ENCODE measurements at regions not wholly inside any gene's neighbourhood (a gene's known extent, or its start where the extent isn't known, plus 50 kb on each side); places are given as distances from the start of the nearest gene placed in this dataset.

DNA sequence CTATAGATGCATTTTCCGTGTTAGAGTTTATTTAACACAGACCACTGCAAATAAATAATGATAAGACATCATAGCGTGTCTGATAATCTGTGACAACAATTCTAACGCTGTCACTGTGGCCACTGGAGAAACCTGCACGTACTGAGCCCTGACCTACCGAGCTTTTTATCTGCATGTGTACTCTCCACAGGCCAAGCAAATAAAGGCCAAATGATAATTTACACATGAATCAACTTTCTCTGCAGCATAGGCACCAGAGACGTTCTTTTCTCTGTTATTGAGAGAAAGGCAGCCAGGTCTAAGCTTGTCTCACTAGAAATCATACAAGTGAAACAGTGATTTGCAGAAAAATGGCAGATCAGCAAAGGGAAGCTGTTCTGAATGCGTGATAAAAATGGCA, 75.8 kb downstream of the POU5F2 start:
- Histone ChIP-seq H3K4me1 (replicated peaks in 1 of 2; ENCODE audit: control insufficient read depth in 2 of 2, insufficient read depth in 2 of 2, low read length in 2 of 2) (no peaks in the 10 kb centered on the region), H3K27me3 (ENCODE audit: control insufficient read depth in 2 of 2, insufficient read depth in 2 of 2, low read length in 2 of 2) (no peaks in the 10 kb centered on the region), H3K4me3 (no peak overlapping the region), H3K9me1 (ENCODE audit: control insufficient read depth, insufficient read depth, low read length) (no peaks in the 10 kb centered on the region), H3K36me3 (ENCODE audit: control insufficient read depth, insufficient read depth, low read length) (no peaks in the 10 kb centered on the region), H3K79me2 (ENCODE audit: control insufficient read depth, insufficient read depth, low read length) (no peaks in the 10 kb centered on the region), H3K27ac (ENCODE audit: extremely low read depth, low read depth, low read length) (no peak overlapping the region), H3K9me3 (replicated peaks; ENCODE audit: control insufficient read depth, insufficient read depth, low read depth, low read length) (no peaks in the 10 kb centered on the region), H4K20me1 (replicated peaks; ENCODE audit: control insufficient read depth, insufficient read depth, low read length) (no peaks in the 10 kb centered on the region), H3K4me2 (ENCODE audit: insufficient read depth, low read length) (no peak overlapping the region), H3K9ac (ENCODE audit: insufficient read depth in 1 of 2, low read depth in 2 of 2, low read length in 2 of 2) (no peak overlapping the region), H2AFZ (ENCODE audit: low read depth, low read length) (no peak overlapping the region)
- in situ Hi-C loops (cut with MboI) = no loop called here
- ATAC-seq (no peak), FAIRE-seq (no peak), DNase-seq (ENCODE audit: extremely low read depth in 1 of 4, low spot score in 3 of 4) (no peak)
- no TSS peak for BruUV-seq (replicated peaks)
- CTCF ChIA-PET (ENCODE audit: low intra/inter-chr PET ratio) = no interaction called here
- 2% methylated on average over 7 of the region's 7 CpGs for WGBS (ENCODE audit: insufficient coverage, low coverage, missing lambda C conversion rate)
- TF ChIP-seq TCFL5 (CRISPR knock-in tag; conservative IDR thresholded peaks at IDR 0.05) = no peak
- no peak for TF ChIP-seq ERF (CRISPR knock-in tag; IDR thresholded peaks at IDR 0.05)
- TF ChIP-seq ZBTB1 (CRISPR knock-in tag; IDR thresholded peaks at IDR 0.05; ENCODE audit: borderline replicate concordance, low read depth) = no peak
- POLR2A ChIA-PET = interaction anchor here (1.0 kb wide), 1 partner anchor 10 kb away, joined by 3 read pairs; no protein-coding TSS in a partner anchor
- intact Hi-C loops (cut with micrococcal nuclease) = no loop called here

DNA sequence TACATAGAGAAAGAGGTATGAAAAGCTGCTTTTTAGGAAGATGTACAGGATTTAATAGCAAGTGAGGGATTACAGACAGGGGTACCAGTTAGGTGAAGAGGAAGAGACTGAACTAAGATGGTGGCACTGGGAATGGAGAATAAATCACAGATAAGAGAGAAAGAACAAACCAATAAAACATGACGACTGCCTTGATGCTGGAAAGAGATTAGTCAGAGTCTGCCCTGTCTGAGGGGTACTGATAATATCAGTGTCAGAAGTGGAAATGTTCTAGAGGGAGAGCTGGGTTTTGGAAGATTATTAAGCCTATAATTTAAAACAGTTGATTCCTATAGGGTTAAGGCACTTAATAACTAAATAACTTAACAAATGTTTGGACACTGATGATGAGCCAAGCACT, 77.7 kb downstream of the NR2F1 start:
- no TSS peak for BruUV-seq (replicated peaks)
- ChIA-PET POLR2A (no interaction called here), CTCF (ENCODE audit: low intra/inter-chr PET ratio) (no interaction called here)
- no peak for DNase-seq (ENCODE audit: extremely low read depth in 1 of 4, low spot score in 3 of 4)
- no peak overlapping the region for H3K4me3 ChIP-seq
- ATAC-seq = no peak
- no peaks in the 10 kb centered on the region for H3K27me3 ChIP-seq (ENCODE audit: control insufficient read depth in 2 of 2, insufficient read depth in 2 of 2, low read length in 2 of 2)
- no peaks in the 10 kb centered on the region for H3K36me3 ChIP-seq (ENCODE audit: control insufficient read depth, insufficient read depth, low read length)
- no peaks in the 10 kb centered on the region for H4K20me1 ChIP-seq (replicated peaks; ENCODE audit: control insufficient read depth, insufficient read depth, low read length)
- 0% methylated on average over 1 of the region's 1 CpG for WGBS (ENCODE audit: insufficient coverage, low coverage, missing lambda C conversion rate)
- H3K4me2 ChIP-seq (ENCODE audit: insufficient read depth, low read length) = no peak overlapping the region
- no peaks in the 10 kb centered on the region for H3K9me1 ChIP-seq (ENCODE audit: control insufficient read depth, insufficient read depth, low read length)
- H3K79me2 ChIP-seq (ENCODE audit: control insufficient read depth, insufficient read depth, low read length) = no peaks in the 10 kb centered on the region
- H3K9ac ChIP-seq (ENCODE audit: insufficient read depth in 1 of 2, low read depth in 2 of 2, low read length in 2 of 2) = no peak overlapping the region
- no peaks in the 10 kb centered on the region for H3K4me1 ChIP-seq (replicated peaks in 1 of 2; ENCODE audit: control insufficient read depth in 2 of 2, insufficient read depth in 2 of 2, low read length in 2 of 2)
- no peaks in the 10 kb centered on the region for H3K9me3 ChIP-seq (replicated peaks; ENCODE audit: control insufficient read depth, insufficient read depth, low read depth, low read length)
- no peak for FAIRE-seq
- H2AFZ ChIP-seq (ENCODE audit: low read depth, low read length) = no peak overlapping the region
- in situ Hi-C loops (cut with MboI) (no loop called here), intact Hi-C loops (cut with micrococcal nuclease) (no loop called here)
- no peak overlapping the region for H3K27ac ChIP-seq (ENCODE audit: extremely low read depth, low read depth, low read length)
- TF ChIP-seq DPF2 (IDR thresholded peaks at IDR 0.05) (no peak), ZNF311 (CRISPR knock-in tag; IDR thresholded peaks at IDR 0.05) (no peak), HSF4 (CRISPR knock-in tag; IDR thresholded peaks at IDR 0.05; ENCODE audit: borderline replicate concordance) (no peak), EP400 (IDR thresholded peaks at IDR 0.05) (no peak), NFIX (CRISPR knock-in tag; IDR thresholded peaks at IDR 0.05; ENCODE audit: low read depth) (no peak), SREBF1 (IDR thresholded peaks at IDR 0.05; ENCODE audit: borderline replicate concordance, low read depth, low read length) (no peak), TAF9B (IDR thresholded peaks at IDR 0.05; ENCODE audit: partially characterized antibody) (no peak), MEIS2 (IDR thresholded peaks at IDR 0.05; ENCODE audit: partially characterized antibody) (no peak), HNRNPK (IDR thresholded peaks at IDR 0.05; ENCODE audit: low read depth, low read length, poor library complexity, severe bottlenecking) (no peak)
- TF ChIP-seq, protein P1, sequence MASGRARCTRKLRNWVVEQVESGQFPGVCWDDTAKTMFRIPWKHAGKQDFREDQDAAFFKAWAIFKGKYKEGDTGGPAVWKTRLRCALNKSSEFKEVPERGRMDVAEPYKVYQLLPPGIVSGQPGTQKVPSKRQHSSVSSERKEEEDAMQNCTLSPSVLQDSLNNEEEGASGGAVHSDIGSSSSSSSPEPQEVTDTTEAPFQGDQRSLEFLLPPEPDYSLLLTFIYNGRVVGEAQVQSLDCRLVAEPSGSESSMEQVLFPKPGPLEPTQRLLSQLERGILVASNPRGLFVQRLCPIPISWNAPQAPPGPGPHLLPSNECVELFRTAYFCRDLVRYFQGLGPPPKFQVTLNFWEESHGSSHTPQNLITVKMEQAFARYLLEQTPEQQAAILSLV (tag; IDR thresholded peaks at IDR 0.05) = no peak
- TF ChIP-seq, protein P2, sequence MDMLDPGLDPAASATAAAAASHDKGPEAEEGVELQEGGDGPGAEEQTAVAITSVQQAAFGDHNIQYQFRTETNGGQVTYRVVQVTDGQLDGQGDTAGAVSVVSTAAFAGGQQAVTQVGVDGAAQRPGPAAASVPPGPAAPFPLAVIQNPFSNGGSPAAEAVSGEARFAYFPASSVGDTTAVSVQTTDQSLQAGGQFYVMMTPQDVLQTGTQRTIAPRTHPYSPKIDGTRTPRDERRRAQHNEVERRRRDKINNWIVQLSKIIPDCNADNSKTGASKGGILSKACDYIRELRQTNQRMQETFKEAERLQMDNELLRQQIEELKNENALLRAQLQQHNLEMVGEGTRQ (CRISPR knock-in tag; IDR thresholded peaks at IDR 0.05) = no peak

Measured in K562 (cell line).